ENCODE measurements at regions not wholly inside any gene's neighbourhood (a gene's known extent, or its start where the extent isn't known, plus 50 kb on each side); places are given as distances from the start of the nearest gene placed in this dataset.

DNA sequence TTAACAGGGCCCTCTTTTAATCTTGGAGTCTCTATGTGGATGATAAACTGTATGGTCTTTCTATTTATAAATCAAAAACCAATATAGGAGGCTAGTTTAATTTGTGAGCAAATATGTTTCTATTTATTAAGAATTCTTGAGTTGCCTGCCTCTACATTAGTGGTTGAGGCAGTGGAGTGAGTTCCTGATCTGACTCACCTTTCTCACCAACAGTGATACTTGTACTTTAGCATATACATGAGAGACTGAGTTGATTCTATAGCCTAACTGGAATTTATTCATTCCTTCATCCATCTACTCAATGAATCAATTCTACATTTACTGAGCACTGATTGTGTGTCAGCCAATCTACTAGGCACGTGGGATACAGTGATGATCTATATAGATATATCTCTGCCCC lies 126.9 kb downstream of the TRMT11 start:
- Histone ChIP-seq H3K27ac (ENCODE audit: low read length) (no peak overlapping the region), H3K4me1 (ENCODE audit: control insufficient read depth, insufficient read depth, low read length) (no peaks in the 10 kb centered on the region), H3K4me3 (ENCODE audit: low read length) (no peak overlapping the region), H3K36me3 (ENCODE audit: control insufficient read depth, insufficient read depth, low read length) (no peaks in the 10 kb centered on the region), H3K9me3 (ENCODE audit: control insufficient read depth, insufficient read depth, low read length) (no peaks in the 10 kb centered on the region), H3K27me3 (ENCODE audit: control insufficient read depth, insufficient read depth, low read length) (no peaks in the 10 kb centered on the region)
- no peak for DNase-seq (ENCODE audit: low read depth, low spot score)
- no CpG with 5 or more reads among the region's 1 CpG for WGBS (ENCODE audit: insufficient coverage, insufficient read length)

- H3K4me3 ChIP-seq (ENCODE audit: low read length), result no peak overlapping the region
- H3K9me3 ChIP-seq (ENCODE audit: control insufficient read depth, insufficient read depth, low read length), result no peaks in the 10 kb centered on the region
- no peaks in the 10 kb centered on the region for H3K27me3 ChIP-seq (ENCODE audit: control insufficient read depth, insufficient read depth, low read length)
- H3K36me3 ChIP-seq (ENCODE audit: control insufficient read depth, insufficient read depth, low read length), result no peaks in the 10 kb centered on the region
- H3K27ac ChIP-seq (ENCODE audit: low read length), result no peak overlapping the region
- WGBS (ENCODE audit: insufficient coverage, insufficient read length), result no CpG with 5 or more reads among the region's 2 CpGs
- no peak for DNase-seq (ENCODE audit: low read depth, low spot score)
- H3K4me1 ChIP-seq (ENCODE audit: control insufficient read depth, insufficient read depth, low read length), result no peaks in the 10 kb centered on the region
These were observed 130.9 kb downstream of the TRMT11 start for GRCh38 chr6:126117251-126117650.

GRCh38 chr6:126118058-126118755 lies 131.9 kb downstream of the TRMT11 start:
- H3K4me1 ChIP-seq (ENCODE audit: control insufficient read depth, insufficient read depth, low read length), result no peaks in the 10 kb centered on the region
- H3K27me3 ChIP-seq (ENCODE audit: control insufficient read depth, insufficient read depth, low read length), result no peaks in the 10 kb centered on the region
- no CpG with 5 or more reads among the region's 4 CpGs for WGBS (ENCODE audit: insufficient coverage, insufficient read length)
- no peak for DNase-seq (ENCODE audit: low read depth, low spot score)
- no peak overlapping the region for H3K4me3 ChIP-seq (ENCODE audit: low read length)
- no peak overlapping the region for H3K27ac ChIP-seq (ENCODE audit: low read length)
- H3K9me3 ChIP-seq (ENCODE audit: control insufficient read depth, insufficient read depth, low read length), result no peaks in the 10 kb centered on the region
- H3K36me3 ChIP-seq (ENCODE audit: control insufficient read depth, insufficient read depth, low read length), result no peaks in the 10 kb centered on the region

DNA sequence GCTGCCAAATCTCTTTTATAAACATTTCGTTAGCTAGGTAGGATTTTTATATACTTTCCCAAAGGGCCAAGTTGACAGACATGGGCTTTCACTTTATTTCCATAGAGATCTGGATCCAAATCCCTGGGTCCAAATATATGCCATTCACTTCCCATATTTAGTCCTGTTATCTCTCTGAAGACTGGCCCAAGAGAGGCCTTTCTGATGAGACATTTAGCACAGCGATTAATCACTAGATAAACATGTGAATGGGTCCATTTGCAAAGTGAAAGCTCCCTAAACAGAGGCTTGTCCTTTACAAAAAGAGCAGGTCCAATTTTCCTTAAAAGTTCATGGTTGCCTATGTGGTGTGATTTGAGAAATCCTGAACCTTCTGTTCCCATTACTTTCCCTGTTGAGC lies 132.6 kb downstream of the TRMT11 start:
- H3K27me3 ChIP-seq (ENCODE audit: control insufficient read depth, insufficient read depth, low read length), result no peaks in the 10 kb centered on the region
- no peaks in the 10 kb centered on the region for H3K4me1 ChIP-seq (ENCODE audit: control insufficient read depth, insufficient read depth, low read length)
- H3K4me3 ChIP-seq (ENCODE audit: low read length), result no peak overlapping the region
- H3K27ac ChIP-seq (ENCODE audit: low read length), result no peak overlapping the region
- no CpG with 5 or more reads among the region's 2 CpGs for WGBS (ENCODE audit: insufficient coverage, insufficient read length)
- no peak for DNase-seq (ENCODE audit: low read depth, low spot score)
- no peaks in the 10 kb centered on the region for H3K9me3 ChIP-seq (ENCODE audit: control insufficient read depth, insufficient read depth, low read length)
- H3K36me3 ChIP-seq (ENCODE audit: control insufficient read depth, insufficient read depth, low read length), result no peaks in the 10 kb centered on the region

- H3K4me1 ChIP-seq (ENCODE audit: control insufficient read depth, insufficient read depth, low read length), result no peaks in the 10 kb centered on the region
- WGBS (ENCODE audit: insufficient coverage, insufficient read length), result no CpG with 5 or more reads among the region's 4 CpGs
- no peak overlapping the region for H3K27ac ChIP-seq (ENCODE audit: low read length)
- H3K4me3 ChIP-seq (ENCODE audit: low read length), result no peak overlapping the region
- H3K36me3 ChIP-seq (ENCODE audit: control insufficient read depth, insufficient read depth, low read length), result no peaks in the 10 kb centered on the region
- no peaks in the 10 kb centered on the region for H3K27me3 ChIP-seq (ENCODE audit: control insufficient read depth, insufficient read depth, low read length)
- DNase-seq (ENCODE audit: low read depth, low spot score), result no peak
- H3K9me3 ChIP-seq (ENCODE audit: control insufficient read depth, insufficient read depth, low read length), result no peaks in the 10 kb centered on the region
These were observed 136.9 kb downstream of the TRMT11 start for GRCh38 chr6:126123226-126123625.

DNA sequence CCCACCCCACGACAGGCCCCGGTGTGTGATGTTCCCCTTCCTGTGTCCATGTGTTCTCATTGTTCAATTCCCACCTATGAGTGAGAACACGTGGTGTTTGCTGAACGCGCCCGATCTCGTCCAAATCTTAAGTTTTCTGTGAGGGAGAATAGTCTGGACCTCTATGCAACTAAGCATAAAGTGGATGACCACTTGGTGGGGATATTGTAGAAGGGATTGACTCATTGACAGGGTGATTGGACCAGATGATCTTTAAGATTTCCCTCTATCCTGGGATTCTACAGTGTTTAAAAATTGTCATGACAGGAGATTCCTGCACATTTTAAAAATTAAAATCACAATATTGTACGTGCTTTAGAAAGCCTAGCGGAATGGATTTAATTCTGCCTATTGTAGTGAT lies 141.3 kb downstream of the TRMT11 start:
- H3K9me3 ChIP-seq (ENCODE audit: control insufficient read depth, insufficient read depth, low read length), result no peaks in the 10 kb centered on the region
- DNase-seq (ENCODE audit: low read depth, low spot score), result no peak
- no peak overlapping the region for H3K4me3 ChIP-seq (ENCODE audit: low read length)
- peaks cover 1% of the 10 kb centered on the region; the same call in 1 of the 2 replicates for H3K4me1 ChIP-seq (ENCODE audit: control insufficient read depth, insufficient read depth, low read length)
- WGBS (ENCODE audit: insufficient coverage, insufficient read length), result no CpG with 5 or more reads among the region's 9 CpGs
- no peaks in the 10 kb centered on the region for H3K36me3 ChIP-seq (ENCODE audit: control insufficient read depth, insufficient read depth, low read length)
- H3K27ac ChIP-seq (ENCODE audit: low read length), result no peak overlapping the region
- H3K27me3 ChIP-seq (ENCODE audit: control insufficient read depth, insufficient read depth, low read length), result no peaks in the 10 kb centered on the region

- Histone ChIP-seq H3K4me1 (ENCODE audit: control insufficient read depth, insufficient read depth, low read length) (peaks cover 1% of the 10 kb centered on the region; the same call in 1 of the 2 replicates), H3K27me3 (ENCODE audit: control insufficient read depth, insufficient read depth, low read length) (no peaks in the 10 kb centered on the region), H3K4me3 (ENCODE audit: low read length) (no peak overlapping the region), H3K9me3 (ENCODE audit: control insufficient read depth, insufficient read depth, low read length) (no peaks in the 10 kb centered on the region), H3K36me3 (ENCODE audit: control insufficient read depth, insufficient read depth, low read length) (no peaks in the 10 kb centered on the region), H3K27ac (ENCODE audit: low read length) (no peak overlapping the region)
- WGBS (ENCODE audit: insufficient coverage, insufficient read length), result no CpG with 5 or more reads among the region's 2 CpGs
- DNase-seq (ENCODE audit: low read depth, low spot score), result no peak
These were observed 144.9 kb downstream of the TRMT11 start for GRCh38 chr6:126131246-126131645.

DNA sequence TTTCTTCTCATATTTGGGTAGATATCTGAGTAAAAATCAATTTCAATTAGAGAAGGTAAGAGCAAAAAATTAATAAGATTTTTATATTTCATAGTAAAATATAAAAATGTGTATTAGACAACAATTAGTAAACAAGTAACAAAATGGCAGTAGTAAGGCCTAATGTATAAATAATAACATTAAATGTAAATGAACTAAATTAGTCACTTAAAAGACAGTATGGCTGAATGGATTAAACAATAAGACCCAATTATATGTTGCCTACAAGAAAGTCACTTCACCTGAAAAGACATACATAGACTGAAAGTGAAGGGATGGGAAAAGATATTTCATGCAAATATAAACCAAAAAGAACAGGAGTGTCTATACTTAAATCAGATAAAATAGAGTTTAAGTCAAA lies 147.6 kb downstream of the TRMT11 start:
- DNase-seq (ENCODE audit: low read depth, low spot score), result no peak
- Histone ChIP-seq H3K27ac (ENCODE audit: low read length) (no peak overlapping the region), H3K27me3 (ENCODE audit: control insufficient read depth, insufficient read depth, low read length) (no peaks in the 10 kb centered on the region), H3K9me3 (ENCODE audit: control insufficient read depth, insufficient read depth, low read length) (no peaks in the 10 kb centered on the region), H3K4me3 (ENCODE audit: low read length) (no peak overlapping the region), H3K36me3 (ENCODE audit: control insufficient read depth, insufficient read depth, low read length) (no peaks in the 10 kb centered on the region), H3K4me1 (ENCODE audit: control insufficient read depth, insufficient read depth, low read length) (peaks cover 1% of the 10 kb centered on the region; the same call in 1 of the 2 replicates)

- WGBS (ENCODE audit: insufficient coverage, insufficient read length), result no CpG with 5 or more reads among the region's 2 CpGs
- no peak overlapping the region for H3K4me3 ChIP-seq (ENCODE audit: low read length)
- no peaks in the 10 kb centered on the region for H3K9me3 ChIP-seq (ENCODE audit: control insufficient read depth, insufficient read depth, low read length)
- no peak overlapping the region for H3K27ac ChIP-seq (ENCODE audit: low read length)
- no peaks in the 10 kb centered on the region for H3K36me3 ChIP-seq (ENCODE audit: control insufficient read depth, insufficient read depth, low read length)
- DNase-seq (ENCODE audit: low read depth, low spot score), result no peak
- H3K27me3 ChIP-seq (ENCODE audit: control insufficient read depth, insufficient read depth, low read length), result no peaks in the 10 kb centered on the region
- peaks cover 1% of the 10 kb centered on the region; the same call in 1 of the 2 replicates for H3K4me1 ChIP-seq (ENCODE audit: control insufficient read depth, insufficient read depth, low read length)
These were observed 148.2 kb downstream of the TRMT11 start for GRCh38 chr6:126134491-126134890.

- no peaks in the 10 kb centered on the region for H3K27me3 ChIP-seq (ENCODE audit: control insufficient read depth, insufficient read depth, low read length)
- no peaks in the 10 kb centered on the region for H3K9me3 ChIP-seq (ENCODE audit: control insufficient read depth, insufficient read depth, low read length)
- no peak overlapping the region for H3K4me3 ChIP-seq (ENCODE audit: low read length)
- H3K4me1 ChIP-seq (ENCODE audit: control insufficient read depth, insufficient read depth, low read length), result no peaks in the 10 kb centered on the region
- H3K27ac ChIP-seq (ENCODE audit: low read length), result no peak overlapping the region
- DNase-seq (ENCODE audit: low read depth, low spot score), result no peak
- H3K36me3 ChIP-seq (ENCODE audit: control insufficient read depth, insufficient read depth, low read length), result no peaks in the 10 kb centered on the region
These were observed 153.7 kb downstream of the TRMT11 start for GRCh38 chr6:126140015-126140414.

DNA sequence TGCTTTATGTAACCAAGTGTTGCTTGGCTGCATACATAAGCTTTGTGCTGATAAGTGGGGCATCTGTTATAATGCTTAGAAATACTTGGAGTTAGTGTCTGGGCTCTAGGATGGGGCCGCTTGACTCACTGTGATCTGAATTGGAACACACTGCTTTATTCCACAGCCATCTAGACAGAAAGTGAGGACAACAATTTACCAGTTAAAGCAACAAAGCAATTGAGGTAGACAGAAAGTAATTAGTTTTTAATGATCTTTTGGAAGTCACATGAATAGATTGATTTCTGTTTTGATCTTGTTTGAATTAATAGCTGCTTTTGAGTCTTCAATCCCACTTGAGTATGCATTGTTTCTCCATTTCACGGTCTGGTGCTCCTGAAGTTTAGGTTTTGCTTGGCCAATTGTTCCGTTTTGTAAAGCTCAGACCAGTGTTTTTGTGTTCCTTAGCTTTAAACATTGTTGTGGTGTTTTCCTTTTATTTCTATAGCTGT lies 157.5 kb downstream of the TRMT11 start:
- H3K4me1 ChIP-seq (ENCODE audit: control insufficient read depth, insufficient read depth, low read length), result no peaks in the 10 kb centered on the region
- no CpG with 5 or more reads among the region's 3 CpGs for WGBS (ENCODE audit: insufficient coverage, insufficient read length)

More for the DNA sequence above, 157.5 kb downstream of the TRMT11 start:
- Histone ChIP-seq H3K27me3 (ENCODE audit: control insufficient read depth, insufficient read depth, low read length) (no peaks in the 10 kb centered on the region), H3K27ac (ENCODE audit: low read length) (no peak overlapping the region), H3K36me3 (ENCODE audit: control insufficient read depth, insufficient read depth, low read length) (no peaks in the 10 kb centered on the region), H3K4me3 (ENCODE audit: low read length) (no peak overlapping the region), H3K9me3 (ENCODE audit: control insufficient read depth, insufficient read depth, low read length) (no peaks in the 10 kb centered on the region)
- no peak for DNase-seq (ENCODE audit: low read depth, low spot score)
